ENCODE measurements at regions not wholly inside any gene's neighbourhood (a gene's known extent, or its start where the extent isn't known, plus 50 kb on each side); places are given as distances from the start of the nearest gene placed in this dataset.

DNA sequence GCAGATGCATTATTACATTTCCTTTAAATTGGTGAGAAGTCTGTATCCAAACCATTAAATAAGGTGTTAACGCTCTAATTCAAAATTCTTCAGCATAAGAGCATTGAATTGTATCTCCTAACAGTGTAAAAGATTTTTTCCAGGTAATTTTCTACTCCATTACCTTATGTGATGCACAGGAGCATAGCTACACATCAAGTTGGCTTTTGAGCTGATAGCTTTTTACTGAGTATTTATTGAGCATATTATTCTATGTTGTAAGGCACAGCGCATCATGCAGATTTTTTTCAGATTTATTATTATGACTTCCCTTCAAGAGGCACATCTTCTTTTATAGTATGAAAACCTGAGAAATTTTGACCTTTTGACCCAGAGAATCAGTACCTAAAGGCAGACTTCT, 270.7 kb upstream of the MIR17HG start:
- Histone ChIP-seq H3K4me1 (ENCODE audit: control insufficient read depth, insufficient read depth, low read length) (no peaks in the 10 kb centered on the region), H3K36me3 (ENCODE audit: control insufficient read depth in 2 of 2, insufficient read depth in 1 of 2, low read length in 2 of 2) (no peaks in the 10 kb centered on the region), H3K27ac (ENCODE audit: extremely low read depth, low read depth, low read length) (no peak overlapping the region), H3K4me3 (ENCODE audit: low read depth, low read length) (no peak overlapping the region), H3K9me3 (ENCODE audit: control insufficient read depth, insufficient read depth, low read depth, low read length) (no peaks in the 10 kb centered on the region)
- TF ChIP-seq ZSCAN16 (tag by site-specific recombination; IDR thresholded peaks at IDR 0.05): no peak
- no peak for TF ChIP-seq SP7 (tag by site-specific recombination; IDR thresholded peaks at IDR 0.05)
- no peak for TF ChIP-seq ZNF114 (tag by site-specific recombination; IDR thresholded peaks at IDR 0.05)
- TF ChIP-seq, protein P1, sequence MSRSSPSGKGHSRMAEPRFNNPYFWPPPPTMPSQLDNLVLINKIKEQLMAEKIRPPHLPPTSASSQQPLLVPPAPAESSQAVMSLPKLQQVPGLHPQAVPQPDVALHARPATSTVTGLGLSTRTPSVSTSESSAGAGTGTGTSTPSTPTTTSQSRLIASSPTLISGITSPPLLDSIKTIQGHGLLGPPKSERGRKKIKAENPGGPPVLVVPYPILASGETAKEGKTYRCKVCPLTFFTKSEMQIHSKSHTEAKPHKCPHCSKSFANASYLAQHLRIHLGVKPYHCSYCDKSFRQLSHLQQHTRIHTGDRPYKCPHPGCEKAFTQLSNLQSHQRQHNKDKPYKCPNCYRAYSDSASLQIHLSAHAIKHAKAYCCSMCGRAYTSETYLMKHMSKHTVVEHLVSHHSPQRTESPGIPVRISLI (tag by site-specific recombination; IDR thresholded peaks at IDR 0.05): no peak
- TF ChIP-seq ZNF777 (tag by site-specific recombination; IDR thresholded peaks at IDR 0.05; ENCODE audit: borderline replicate concordance): no peak
- TF ChIP-seq ZNF660 (tag by site-specific recombination; IDR thresholded peaks at IDR 0.05): no peak
- TF ChIP-seq, protein P2, sequence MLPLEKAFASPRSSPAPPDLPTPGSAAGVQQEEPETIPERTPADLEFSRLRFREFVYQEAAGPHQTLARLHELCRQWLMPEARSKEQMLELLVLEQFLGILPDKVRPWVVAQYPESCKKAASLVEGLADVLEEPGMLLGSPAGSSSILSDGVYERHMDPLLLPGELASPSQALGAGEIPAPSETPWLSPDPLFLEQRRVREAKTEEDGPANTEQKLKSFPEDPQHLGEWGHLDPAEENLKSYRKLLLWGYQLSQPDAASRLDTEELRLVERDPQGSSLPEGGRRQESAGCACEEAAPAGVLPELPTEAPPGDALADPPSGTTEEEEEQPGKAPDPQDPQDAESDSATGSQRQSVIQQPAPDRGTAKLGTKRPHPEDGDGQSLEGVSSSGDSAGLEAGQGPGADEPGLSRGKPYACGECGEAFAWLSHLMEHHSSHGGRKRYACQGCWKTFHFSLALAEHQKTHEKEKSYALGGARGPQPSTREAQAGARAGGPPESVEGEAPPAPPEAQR (tag by site-specific recombination; IDR thresholded peaks at IDR 0.05): no peak
- TF ChIP-seq ZNF335 (tag by site-specific recombination; conservative IDR thresholded peaks at IDR 0.05): no peak
- TF ChIP-seq, protein P3, sequence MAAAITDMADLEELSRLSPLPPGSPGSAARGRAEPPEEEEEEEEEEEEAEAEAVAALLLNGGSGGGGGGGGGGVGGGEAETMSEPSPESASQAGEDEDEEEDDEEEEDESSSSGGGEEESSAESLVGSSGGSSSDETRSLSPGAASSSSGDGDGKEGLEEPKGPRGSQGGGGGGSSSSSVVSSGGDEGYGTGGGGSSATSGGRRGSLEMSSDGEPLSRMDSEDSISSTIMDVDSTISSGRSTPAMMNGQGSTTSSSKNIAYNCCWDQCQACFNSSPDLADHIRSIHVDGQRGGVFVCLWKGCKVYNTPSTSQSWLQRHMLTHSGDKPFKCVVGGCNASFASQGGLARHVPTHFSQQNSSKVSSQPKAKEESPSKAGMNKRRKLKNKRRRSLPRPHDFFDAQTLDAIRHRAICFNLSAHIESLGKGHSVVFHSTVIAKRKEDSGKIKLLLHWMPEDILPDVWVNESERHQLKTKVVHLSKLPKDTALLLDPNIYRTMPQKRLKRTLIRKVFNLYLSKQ (tag by site-specific recombination; IDR thresholded peaks at IDR 0.05; ENCODE audit: borderline replicate concordance): no peak
- TF ChIP-seq ZNF302 (tag by site-specific recombination; IDR thresholded peaks at IDR 0.05; ENCODE audit: low read depth): no peak
- no peak for TF ChIP-seq BCL11B (tag by site-specific recombination; IDR thresholded peaks at IDR 0.05; ENCODE audit: low read depth)
- TF ChIP-seq, protein P4, sequence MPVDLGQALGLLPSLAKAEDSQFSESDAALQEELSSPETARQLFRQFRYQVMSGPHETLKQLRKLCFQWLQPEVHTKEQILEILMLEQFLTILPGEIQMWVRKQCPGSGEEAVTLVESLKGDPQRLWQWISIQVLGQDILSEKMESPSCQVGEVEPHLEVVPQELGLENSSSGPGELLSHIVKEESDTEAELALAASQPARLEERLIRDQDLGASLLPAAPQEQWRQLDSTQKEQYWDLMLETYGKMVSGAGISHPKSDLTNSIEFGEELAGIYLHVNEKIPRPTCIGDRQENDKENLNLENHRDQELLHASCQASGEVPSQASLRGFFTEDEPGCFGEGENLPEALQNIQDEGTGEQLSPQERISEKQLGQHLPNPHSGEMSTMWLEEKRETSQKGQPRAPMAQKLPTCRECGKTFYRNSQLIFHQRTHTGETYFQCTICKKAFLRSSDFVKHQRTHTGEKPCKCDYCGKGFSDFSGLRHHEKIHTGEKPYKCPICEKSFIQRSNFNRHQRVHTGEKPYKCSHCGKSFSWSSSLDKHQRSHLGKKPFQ (tag by site-specific recombination; IDR thresholded peaks at IDR 0.05): no peak
- TF ChIP-seq, protein P5, sequence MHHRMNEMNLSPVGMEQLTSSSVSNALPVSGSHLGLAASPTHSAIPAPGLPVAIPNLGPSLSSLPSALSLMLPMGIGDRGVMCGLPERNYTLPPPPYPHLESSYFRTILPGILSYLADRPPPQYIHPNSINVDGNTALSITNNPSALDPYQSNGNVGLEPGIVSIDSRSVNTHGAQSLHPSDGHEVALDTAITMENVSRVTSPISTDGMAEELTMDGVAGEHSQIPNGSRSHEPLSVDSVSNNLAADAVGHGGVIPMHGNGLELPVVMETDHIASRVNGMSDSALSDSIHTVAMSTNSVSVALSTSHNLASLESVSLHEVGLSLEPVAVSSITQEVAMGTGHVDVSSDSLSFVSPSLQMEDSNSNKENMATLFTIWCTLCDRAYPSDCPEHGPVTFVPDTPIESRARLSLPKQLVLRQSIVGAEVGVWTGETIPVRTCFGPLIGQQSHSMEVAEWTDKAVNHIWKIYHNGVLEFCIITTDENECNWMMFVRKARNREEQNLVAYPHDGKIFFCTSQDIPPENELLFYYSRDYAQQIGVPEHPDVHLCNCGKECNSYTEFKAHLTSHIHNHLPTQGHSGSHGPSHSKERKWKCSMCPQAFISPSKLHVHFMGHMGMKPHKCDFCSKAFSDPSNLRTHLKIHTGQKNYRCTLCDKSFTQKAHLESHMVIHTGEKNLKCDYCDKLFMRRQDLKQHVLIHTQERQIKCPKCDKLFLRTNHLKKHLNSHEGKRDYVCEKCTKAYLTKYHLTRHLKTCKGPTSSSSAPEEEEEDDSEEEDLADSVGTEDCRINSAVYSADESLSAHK (tag by site-specific recombination; IDR thresholded peaks at IDR 0.05): no peak
- TF ChIP-seq ZNF529 (tag by site-specific recombination; IDR thresholded peaks at IDR 0.05; ENCODE audit: insufficient replicate concordance): no peak
- no peak for TF ChIP-seq TRIM28 (IDR thresholded peaks at IDR 0.05; ENCODE audit: borderline replicate concordance, low read length)
- TF ChIP-seq GLIS1 (tag by site-specific recombination; IDR thresholded peaks at IDR 0.05): no peak
- TF ChIP-seq, protein P6, sequence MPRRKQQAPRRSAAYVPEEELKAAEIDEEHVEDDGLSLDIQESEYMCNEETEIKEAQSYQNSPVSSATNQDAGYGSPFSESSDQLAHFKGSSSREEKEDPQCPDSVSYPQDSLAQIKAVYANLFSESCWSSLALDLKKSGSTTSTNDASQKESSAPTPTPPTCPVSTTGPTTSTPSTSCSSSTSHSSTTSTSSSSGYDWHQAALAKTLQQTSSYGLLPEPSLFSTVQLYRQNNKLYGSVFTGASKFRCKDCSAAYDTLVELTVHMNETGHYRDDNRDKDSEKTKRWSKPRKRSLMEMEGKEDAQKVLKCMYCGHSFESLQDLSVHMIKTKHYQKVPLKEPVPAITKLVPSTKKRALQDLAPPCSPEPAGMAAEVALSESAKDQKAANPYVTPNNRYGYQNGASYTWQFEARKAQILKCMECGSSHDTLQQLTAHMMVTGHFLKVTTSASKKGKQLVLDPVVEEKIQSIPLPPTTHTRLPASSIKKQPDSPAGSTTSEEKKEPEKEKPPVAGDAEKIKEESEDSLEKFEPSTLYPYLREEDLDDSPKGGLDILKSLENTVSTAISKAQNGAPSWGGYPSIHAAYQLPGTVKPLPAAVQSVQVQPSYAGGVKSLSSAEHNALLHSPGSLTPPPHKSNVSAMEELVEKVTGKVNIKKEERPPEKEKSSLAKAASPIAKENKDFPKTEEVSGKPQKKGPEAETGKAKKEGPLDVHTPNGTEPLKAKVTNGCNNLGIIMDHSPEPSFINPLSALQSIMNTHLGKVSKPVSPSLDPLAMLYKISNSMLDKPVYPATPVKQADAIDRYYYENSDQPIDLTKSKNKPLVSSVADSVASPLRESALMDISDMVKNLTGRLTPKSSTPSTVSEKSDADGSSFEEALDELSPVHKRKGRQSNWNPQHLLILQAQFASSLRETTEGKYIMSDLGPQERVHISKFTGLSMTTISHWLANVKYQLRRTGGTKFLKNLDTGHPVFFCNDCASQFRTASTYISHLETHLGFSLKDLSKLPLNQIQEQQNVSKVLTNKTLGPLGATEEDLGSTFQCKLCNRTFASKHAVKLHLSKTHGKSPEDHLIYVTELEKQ (tag by site-specific recombination; IDR thresholded peaks at IDR 0.05; ENCODE audit: borderline replicate concordance): no peak
- TF ChIP-seq ZNF19 (tag by site-specific recombination; IDR thresholded peaks at IDR 0.05; ENCODE audit: low read depth): no peak
- no peak for TF ChIP-seq ZFP41 (tag by site-specific recombination; IDR thresholded peaks at IDR 0.05; ENCODE audit: borderline replicate concordance)
- POLR2A ChIA-PET: no interaction called here
- CTCF ChIA-PET: interaction anchor here (1.4 kb wide), 1 partner anchor 90 kb away, joined by 4 read pairs; no protein-coding TSS in a partner anchor

All from HEK293 (cell line).